ENCODE measurements at regions not wholly inside any gene's neighbourhood (a gene's known extent, or its start where the extent isn't known, plus 50 kb on each side); places are given as distances from the start of the nearest gene placed in this dataset.

DNA sequence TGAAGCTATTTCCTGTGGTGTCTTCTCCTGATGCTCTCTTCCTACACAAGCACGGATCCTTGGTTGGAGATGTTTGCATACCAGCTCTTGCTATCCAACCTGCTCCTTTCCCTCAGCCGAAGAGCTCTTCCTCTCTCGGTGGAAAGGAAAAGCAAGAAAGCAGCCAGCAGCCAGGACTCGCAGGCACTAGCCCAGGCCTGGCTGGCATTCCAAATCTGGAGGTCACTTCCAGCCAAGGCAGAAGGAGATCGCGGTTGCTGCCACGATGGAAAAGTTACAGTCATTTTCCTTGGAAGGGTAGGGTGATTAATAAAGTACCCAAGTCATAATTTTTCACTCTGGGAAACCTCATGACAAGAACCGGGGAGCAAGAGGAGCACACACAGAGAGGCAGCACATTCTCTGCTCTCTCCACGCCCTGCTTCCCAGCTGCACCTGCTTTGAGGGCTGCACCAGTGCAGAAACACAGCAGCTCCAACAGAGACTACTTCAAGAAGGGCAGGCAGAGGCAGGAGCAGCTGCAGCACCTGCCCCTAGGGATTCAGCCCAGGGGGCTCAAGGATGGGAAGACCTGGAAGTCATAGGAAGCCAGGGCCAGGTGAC lies 399.3 kb downstream of the CADM1 start:
- no peaks in the 10 kb centered on the region for H3K4me1 Mint-ChIP-seq (ENCODE audit: low read depth)
- peaks cover 4% of the 10 kb centered on the region; the same call in 1 of the 2 replicates for H3K36me3 Mint-ChIP-seq (ENCODE audit: low read depth)
- TF ChIP-seq, protein P1, sequence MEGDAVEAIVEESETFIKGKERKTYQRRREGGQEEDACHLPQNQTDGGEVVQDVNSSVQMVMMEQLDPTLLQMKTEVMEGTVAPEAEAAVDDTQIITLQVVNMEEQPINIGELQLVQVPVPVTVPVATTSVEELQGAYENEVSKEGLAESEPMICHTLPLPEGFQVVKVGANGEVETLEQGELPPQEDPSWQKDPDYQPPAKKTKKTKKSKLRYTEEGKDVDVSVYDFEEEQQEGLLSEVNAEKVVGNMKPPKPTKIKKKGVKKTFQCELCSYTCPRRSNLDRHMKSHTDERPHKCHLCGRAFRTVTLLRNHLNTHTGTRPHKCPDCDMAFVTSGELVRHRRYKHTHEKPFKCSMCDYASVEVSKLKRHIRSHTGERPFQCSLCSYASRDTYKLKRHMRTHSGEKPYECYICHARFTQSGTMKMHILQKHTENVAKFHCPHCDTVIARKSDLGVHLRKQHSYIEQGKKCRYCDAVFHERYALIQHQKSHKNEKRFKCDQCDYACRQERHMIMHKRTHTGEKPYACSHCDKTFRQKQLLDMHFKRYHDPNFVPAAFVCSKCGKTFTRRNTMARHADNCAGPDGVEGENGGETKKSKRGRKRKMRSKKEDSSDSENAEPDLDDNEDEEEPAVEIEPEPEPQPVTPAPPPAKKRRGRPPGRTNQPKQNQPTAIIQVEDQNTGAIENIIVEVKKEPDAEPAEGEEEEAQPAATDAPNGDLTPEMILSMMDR (IDR thresholded peaks at IDR 0.05) = no peak
- H3K4me3 Mint-ChIP-seq = no peak overlapping the region
- no peak overlapping the region for H3K27ac Mint-ChIP-seq
- DNase-seq = no peak
- peaks cover 47% of the 10 kb centered on the region for H3K9me3 Mint-ChIP-seq
- H3K27me3 Mint-ChIP-seq (ENCODE audit: insufficient read depth) = peaks cover 1% of the 10 kb centered on the region

DNA sequence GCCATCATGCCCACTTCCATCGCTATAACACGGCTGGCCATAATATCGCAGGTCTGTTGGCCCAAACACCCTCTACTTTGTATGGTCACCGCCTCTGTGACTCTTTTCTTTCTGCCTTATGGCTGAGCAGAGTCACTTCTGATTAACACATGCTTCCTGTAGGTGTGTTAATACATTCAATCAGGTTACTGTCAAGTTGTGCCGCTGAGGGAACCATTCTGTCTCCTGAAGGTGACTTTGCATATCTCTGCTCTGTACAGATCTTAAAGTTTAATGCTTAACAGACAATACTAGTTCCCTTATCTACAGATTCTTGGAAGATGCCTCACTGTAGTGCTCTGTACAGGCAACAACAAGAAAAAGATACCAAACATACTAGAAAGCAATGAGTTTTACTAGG lies 393.1 kb downstream of the CADM1 start:
- DNase-seq = no peak
- Mint-ChIP-seq H3K9me3 (peaks cover 52% of the 10 kb centered on the region), H3K36me3 (ENCODE audit: low read depth) (no peaks in the 10 kb centered on the region), H3K27ac (no peak overlapping the region), H3K4me3 (no peak overlapping the region), H3K4me1 (ENCODE audit: low read depth) (no peaks in the 10 kb centered on the region), H3K27me3 (ENCODE audit: insufficient read depth) (no peaks in the 10 kb centered on the region; the same call in 1 of the 2 replicates)
- TF ChIP-seq, protein P1 (IDR thresholded peaks at IDR 0.05) = no peak

DNA sequence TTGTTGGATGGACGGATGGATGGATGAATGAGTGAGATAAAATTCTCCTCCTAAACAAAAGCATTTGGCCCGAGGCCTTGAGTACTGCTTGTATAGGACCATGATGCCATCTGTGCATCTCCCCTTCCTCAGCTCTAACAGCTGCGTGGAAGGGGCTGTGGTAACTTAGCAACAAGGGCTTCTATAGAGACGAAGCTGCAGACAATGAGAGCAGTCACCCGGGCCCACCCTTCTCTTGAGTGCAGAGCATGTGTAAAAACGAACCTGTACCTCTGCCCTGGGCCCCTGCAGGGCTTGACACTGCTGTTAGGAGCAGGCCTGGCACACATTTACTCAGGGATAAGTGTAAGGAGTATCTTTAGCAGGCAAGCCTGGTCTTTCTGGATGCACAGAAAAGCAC lies 391.5 kb downstream of the CADM1 start:
- Mint-ChIP-seq H3K9me3 (peaks cover 52% of the 10 kb centered on the region), H3K4me3 (no peak overlapping the region), H3K36me3 (ENCODE audit: low read depth) (no peaks in the 10 kb centered on the region), H3K27ac (no peak overlapping the region), H3K27me3 (ENCODE audit: insufficient read depth) (no peaks in the 10 kb centered on the region; the same call in 1 of the 2 replicates), H3K4me1 (ENCODE audit: low read depth) (no peaks in the 10 kb centered on the region)
- TF ChIP-seq, protein P1 (IDR thresholded peaks at IDR 0.05) = no peak
- DNase-seq = no peak

DNA sequence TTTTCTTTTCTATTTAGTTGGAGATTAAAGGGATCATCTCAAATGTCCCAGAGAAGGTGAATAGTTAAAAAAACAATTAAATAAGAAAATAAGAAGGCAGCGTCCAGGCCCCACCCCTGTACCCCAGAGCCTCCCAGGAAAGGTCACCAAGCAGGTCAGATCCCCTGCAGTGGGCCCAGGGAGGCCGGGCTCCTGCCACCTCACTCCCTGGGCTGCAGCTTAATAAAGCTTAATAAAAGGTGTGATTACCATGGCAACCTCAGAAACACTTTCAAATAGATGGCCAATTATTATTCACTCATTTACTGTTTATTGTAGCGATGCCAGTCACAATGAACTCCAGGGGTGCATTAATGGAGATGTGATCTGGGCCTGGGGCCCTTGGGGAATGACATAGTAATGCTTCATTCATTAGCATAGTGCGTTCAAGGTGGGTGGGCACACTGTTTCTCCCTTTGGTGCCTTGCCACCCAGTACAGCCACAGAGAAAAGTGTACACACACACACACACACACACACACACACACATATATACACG lies 386.2 kb downstream of the CADM1 start:
- no peak overlapping the region for H3K27ac Mint-ChIP-seq
- peaks cover 1% of the 10 kb centered on the region; the same call in 1 of the 2 replicates for H3K27me3 Mint-ChIP-seq (ENCODE audit: insufficient read depth)
- DNase-seq = no peak
- TF ChIP-seq, protein P1 (IDR thresholded peaks at IDR 0.05) = no peak
- peaks cover 54% of the 10 kb centered on the region for H3K9me3 Mint-ChIP-seq
- no peak overlapping the region for H3K4me3 Mint-ChIP-seq
- H3K36me3 Mint-ChIP-seq (ENCODE audit: low read depth) = no peaks in the 10 kb centered on the region
- no peaks in the 10 kb centered on the region for H3K4me1 Mint-ChIP-seq (ENCODE audit: low read depth)

DNA sequence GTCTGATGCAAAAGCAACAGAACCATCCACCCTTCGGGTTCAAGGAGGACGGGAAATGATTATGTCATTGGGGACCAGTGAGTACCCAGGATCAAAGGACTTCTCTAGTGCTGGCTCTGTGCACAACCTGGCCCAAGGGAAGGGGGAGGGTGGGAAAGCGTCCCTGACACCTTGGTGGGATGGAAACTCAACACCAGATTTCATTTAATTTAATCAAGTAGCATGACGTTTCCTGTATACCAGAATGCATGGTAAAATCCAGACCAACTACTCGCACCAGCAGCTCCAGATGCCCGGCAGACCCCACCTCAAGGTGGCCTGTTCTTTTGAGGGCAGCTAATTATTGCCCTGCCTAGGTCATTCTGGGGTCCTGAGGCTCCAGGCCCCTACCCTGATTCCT lies 385.1 kb downstream of the CADM1 start:
- Mint-ChIP-seq H3K4me1 (ENCODE audit: low read depth) (no peaks in the 10 kb centered on the region), H3K27ac (no peak overlapping the region), H3K27me3 (ENCODE audit: insufficient read depth) (peaks cover 1% of the 10 kb centered on the region; the same call in 1 of the 2 replicates), H3K36me3 (ENCODE audit: low read depth) (no peaks in the 10 kb centered on the region), H3K9me3 (peaks cover 51% of the 10 kb centered on the region), H3K4me3 (no peak overlapping the region)
- TF ChIP-seq, protein P1 (IDR thresholded peaks at IDR 0.05) = no peak
- DNase-seq = no peak

All from HFFc6 (cell line).